ENCODE measurements at regions not wholly inside any gene's neighbourhood (a gene's known extent, or its start where the extent isn't known, plus 50 kb on each side); places are given as distances from the start of the nearest gene placed in this dataset.

- no peak overlapping the region for H2BK20ac ChIP-seq (ENCODE audit: low read length)
- no peak overlapping the region for H3K4ac ChIP-seq (replicated peaks; ENCODE audit: insufficient read length, low read depth, low read length)
- no peak overlapping the region for H2BK15ac ChIP-seq (ENCODE audit: low read length)
- H3K18ac ChIP-seq (ENCODE audit: extremely low read depth, low read length): no peak overlapping the region
- H3K4me3 ChIP-seq (ENCODE audit: extremely low read depth in 1 of 4, insufficient read depth in 2 of 4, low read depth in 3 of 4, low read length in 4 of 4): no peak overlapping the region
- no peak overlapping the region for H2BK5ac ChIP-seq (ENCODE audit: low read depth, low read length)
- ChIA-PET POLR2A (ENCODE audit: partially characterized antibody) (no interaction called here), CTCF (ENCODE audit: partially characterized antibody) (interaction anchor here (0.6 to 1.2 kb wide), 4 partner anchors 20 to 953 kb away, joined by 3 read pairs; no protein-coding TSS in a partner anchor)
- no peaks in the 10 kb centered on the region for H3K79me1 ChIP-seq (ENCODE audit: low read depth, low read length)
- no peak overlapping the region for H3K9ac ChIP-seq (replicated peaks in 1 of 4; ENCODE audit: extremely low read depth in 1 of 4, low read depth in 3 of 4, low read length in 3 of 4)
- H4K91ac ChIP-seq (replicated peaks; ENCODE audit: insufficient read length, low read length): no peak overlapping the region
- no peak overlapping the region for H3K27ac ChIP-seq (ENCODE audit: low read depth, low read length)
- no peaks in the 10 kb centered on the region for H3K4me1 ChIP-seq (replicated peaks in 1 of 4; ENCODE audit: control insufficient read depth in 3 of 4, insufficient read depth in 4 of 4, low read length in 3 of 4)
- WGBS, 2 experiments (ENCODE audit: extremely low coverage in 1 of 2, insufficient coverage in 1 of 2, insufficient read length in 1 of 2, insufficient replicate concordance in 2 of 2, low coverage in 1 of 2, low lambda C conversion rate in 2 of 2, missing lambda C conversion rate in 1 of 2): 89% methylated on average over 17 of the region's 17 CpGs; no CpG with 5 or more reads in 1 of the 2 experiments
- H3K36me3 ChIP-seq (ENCODE audit: control insufficient read depth in 2 of 4, insufficient read depth in 4 of 4, low read length in 3 of 4): no peaks in the 10 kb centered on the region
- no peak overlapping the region; the same call in 1 of the 2 replicates for H4K8ac ChIP-seq (ENCODE audit: extremely low read depth, insufficient read depth, low read length)
- no peaks in the 10 kb centered on the region for H3K9me3 ChIP-seq (ENCODE audit: insufficient read depth in 2 of 2, low read depth in 1 of 2, low read length in 1 of 2)
- H2AFZ ChIP-seq (ENCODE audit: low read length): no peak overlapping the region
- H4K20me1 ChIP-seq (replicated peaks in 1 of 2; ENCODE audit: control insufficient read depth in 1 of 2, insufficient read depth in 2 of 2, low read length in 2 of 2): no peaks in the 10 kb centered on the region
- no peak overlapping the region for H4K5ac ChIP-seq (ENCODE audit: insufficient read length, low read depth, low read length)
- no peak overlapping the region for H3K14ac ChIP-seq (ENCODE audit: insufficient read length)
- H3K79me2 ChIP-seq (ENCODE audit: control insufficient read depth in 1 of 2, insufficient read depth in 2 of 2, low read length in 2 of 2): no peaks in the 10 kb centered on the region; a peak in 1 of 4 replicates
- H3K27me3 ChIP-seq (replicated peaks in 1 of 4; ENCODE audit: control insufficient read depth in 3 of 4, extremely low read depth in 1 of 4, insufficient read depth in 3 of 4, low read length in 3 of 4): no peaks in the 10 kb centered on the region
- H3K23ac ChIP-seq (ENCODE audit: insufficient read length): no peak overlapping the region
- no peak for FAIRE-seq
- H3K23me2 ChIP-seq (ENCODE audit: low read depth, low read length): peaks cover 3% of the 10 kb centered on the region; the same call in 1 of the 2 replicates
- no peak overlapping the region for H3K56ac ChIP-seq (replicated peaks; ENCODE audit: insufficient read length, low read depth, low read length)
- DNase-seq (ENCODE audit: low read depth in 1 of 2, low spot score in 2 of 2): no peak
- H2BK12ac ChIP-seq (ENCODE audit: low read depth, low read length): no peak overlapping the region
- no peak overlapping the region for H2BK120ac ChIP-seq (replicated peaks; ENCODE audit: low read depth, low read length)
- H2AK5ac ChIP-seq (ENCODE audit: low read depth, low read length): no peak overlapping the region
- no peak overlapping the region for H3K4me2 ChIP-seq (ENCODE audit: insufficient read depth in 1 of 2, low read depth in 2 of 2, low read length in 2 of 2)
- TF ChIP-seq RNF2 (IDR thresholded peaks at IDR 0.05; ENCODE audit: borderline replicate concordance, low read depth, low read length, missing control alignments, poor library complexity, severe bottlenecking) (no peak), CTCF (IDR thresholded peaks at IDR 0.05; ENCODE audit: control extremely low read depth in 1 of 3, insufficient read depth in 1 of 3, low read depth in 1 of 3, low read length in 3 of 3) (no peak), TCF12 (IDR thresholded peaks at IDR 0.05; ENCODE audit: low read depth, low read length) (no peak), SIX5 (IDR thresholded peaks at IDR 0.05; ENCODE audit: low read depth, low read length) (no peak), CBX8 (IDR thresholded peaks at IDR 0.05; ENCODE audit: borderline replicate concordance, low read depth, low read length) (no peak), RBBP5 (IDR thresholded peaks at IDR 0.05; ENCODE audit: borderline replicate concordance, low read depth, low read length) (no peak), BCL11A (IDR thresholded peaks at IDR 0.05; ENCODE audit: low read depth in 2 of 2, low read length in 2 of 2) (no peak), E2F6 (IDR thresholded peaks at IDR 0.05) (no peak), TBP (IDR thresholded peaks at IDR 0.05; ENCODE audit: low read depth, low read length) (no peak), POU5F1 (IDR thresholded peaks at IDR 0.05; ENCODE audit: low read depth, low read length) (no peak), KDM5A (IDR thresholded peaks at IDR 0.05; ENCODE audit: low read length) (no peak), BACH1 (IDR thresholded peaks at IDR 0.05; ENCODE audit: low read length) (no peak)
Observed at GRCh38 chr5:2180456-2180855, 297.7 kb upstream of the IRX4 start.

All from H1 (cell line).